Fibroblast of skin of right biceps (primary cell): ENCODE measurements at regions not wholly inside any gene's neighbourhood (a gene's known extent, or its start where the extent isn't known, plus 50 kb on each side); places are given as distances from the start of the nearest gene placed in this dataset.
"Not testable (repeated sequence)": the region's sequence is repeated elsewhere in the genome, so short reads cannot be mapped to it uniquely, and the experiment has no call there.

ENCODE experiments used
- DNase-seq: peaks from one replicate; pipeline ENCODE4 v3.0.0-alpha.2; 2013

DNA sequence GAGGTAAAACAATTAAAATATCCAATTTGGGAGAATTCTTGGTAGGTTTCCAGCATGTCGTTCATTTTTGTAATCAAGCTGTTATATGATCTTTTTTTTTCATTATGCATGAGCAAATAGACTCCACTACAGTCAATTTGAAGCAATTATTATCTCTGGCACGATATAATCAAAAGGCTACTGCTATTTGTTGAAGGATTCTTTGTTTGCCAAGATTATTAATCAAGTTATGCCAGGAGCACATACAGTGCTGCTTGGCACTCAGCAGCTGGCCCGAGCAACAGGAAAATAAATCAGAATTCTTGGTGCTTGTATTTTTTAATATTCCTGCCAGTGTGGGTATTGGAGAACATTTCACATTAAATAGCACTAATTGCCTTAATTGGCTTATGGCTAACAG is 279.5 kb downstream of the RND3 start:
- DNase-seq: no peak

DNA sequence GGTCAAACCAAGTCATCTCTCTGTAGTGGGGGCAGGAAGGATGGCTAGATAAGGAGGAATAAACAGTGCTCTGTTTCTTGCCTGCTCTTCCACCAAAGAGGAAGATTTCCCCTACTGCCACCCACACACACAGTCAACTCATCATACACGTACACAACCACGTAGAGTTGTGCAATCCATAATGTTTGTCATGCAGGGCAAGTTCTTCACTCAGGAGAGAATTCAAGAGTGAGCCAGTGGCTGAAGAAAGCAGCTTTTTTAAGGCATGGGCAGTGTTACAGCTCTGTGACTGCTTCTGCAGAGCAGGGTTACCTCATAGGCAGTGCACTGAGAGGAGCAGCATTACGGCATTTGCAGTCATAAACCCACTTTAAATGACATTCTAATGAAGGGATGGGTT is 283.0 kb downstream of the RND3 start:
- DNase-seq: peak; percentile 77

DNA sequence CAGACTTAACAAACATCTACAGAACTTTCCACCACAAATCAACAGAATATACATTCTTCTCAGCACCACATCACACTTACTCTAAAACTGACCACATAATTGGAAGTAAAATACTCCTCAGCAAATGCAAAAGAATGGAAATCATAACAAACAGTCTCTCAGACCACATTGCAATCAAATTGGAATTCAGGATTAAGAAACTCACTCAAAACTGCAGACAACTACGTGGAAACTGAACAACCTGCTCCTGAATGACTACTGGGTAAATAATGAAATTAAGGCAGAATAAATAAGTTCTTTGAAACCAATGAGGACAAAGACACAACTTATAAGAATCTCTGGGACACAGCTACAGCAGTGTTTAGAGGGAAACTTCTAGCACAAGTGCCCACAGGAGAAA is 292.7 kb downstream of the RND3 start:
- not testable (repeated sequence) for DNase-seq

DNA sequence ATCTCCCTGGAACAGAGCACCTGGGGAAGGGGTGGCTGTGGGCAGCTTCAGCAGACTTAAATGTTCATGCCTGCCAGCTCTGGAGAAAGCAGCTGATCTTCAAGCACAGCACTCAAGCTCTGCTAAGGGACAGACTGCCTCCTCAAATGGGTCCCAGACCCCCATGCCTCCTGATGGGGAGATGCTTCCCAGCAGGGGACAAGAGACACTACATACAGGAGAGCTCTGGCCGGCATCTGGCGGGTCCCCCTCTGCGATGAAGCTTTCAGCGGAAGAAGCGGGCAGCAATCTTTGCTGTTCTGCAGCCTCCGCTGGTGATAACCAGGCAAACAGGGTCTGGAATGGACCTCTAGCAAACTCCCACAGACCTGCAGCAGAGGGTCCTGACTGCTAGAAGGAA is 294.8 kb downstream of the RND3 start:
- no peak for DNase-seq

DNA sequence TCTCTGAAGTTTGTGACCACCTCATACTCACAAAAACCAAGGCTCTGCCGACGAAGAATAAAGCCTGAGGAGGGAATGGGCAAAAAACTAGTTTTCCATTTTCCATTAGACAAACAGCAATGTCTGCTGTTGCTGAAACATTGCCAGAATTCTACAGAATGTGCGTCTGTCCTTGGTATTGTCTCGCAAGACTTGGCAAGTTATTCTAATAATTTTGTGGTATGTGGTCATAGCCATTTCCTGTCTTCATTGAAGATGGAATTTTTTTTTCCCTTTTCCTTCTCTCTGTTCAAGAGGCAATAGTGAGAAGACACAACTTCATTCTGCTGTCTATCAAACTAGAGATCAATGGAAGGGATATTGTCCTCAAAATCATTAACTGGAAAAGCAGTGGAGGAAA is 296.1 kb downstream of the RND3 start:
- DNase-seq: peak; percentile 89

DNA sequence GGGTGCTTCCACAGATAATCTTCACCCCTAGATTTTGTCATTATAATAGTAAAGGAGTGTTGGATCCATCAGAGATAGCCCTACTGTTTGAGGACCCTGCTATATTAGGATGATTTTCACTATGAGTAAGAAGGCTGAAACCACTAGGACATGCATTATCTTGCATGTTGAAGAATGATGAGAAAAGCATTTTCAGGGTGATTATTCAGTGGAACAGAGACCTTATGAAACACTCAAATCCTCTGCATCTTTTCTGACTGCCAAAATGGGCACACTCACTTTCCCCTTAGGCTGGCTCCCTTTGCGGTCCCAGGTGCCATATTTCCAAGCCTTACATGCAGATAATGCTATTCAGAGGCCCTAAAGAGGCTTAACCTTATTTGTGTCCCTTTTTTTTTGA is 296.9 kb downstream of the RND3 start:
- DNase-seq: no peak

DNA sequence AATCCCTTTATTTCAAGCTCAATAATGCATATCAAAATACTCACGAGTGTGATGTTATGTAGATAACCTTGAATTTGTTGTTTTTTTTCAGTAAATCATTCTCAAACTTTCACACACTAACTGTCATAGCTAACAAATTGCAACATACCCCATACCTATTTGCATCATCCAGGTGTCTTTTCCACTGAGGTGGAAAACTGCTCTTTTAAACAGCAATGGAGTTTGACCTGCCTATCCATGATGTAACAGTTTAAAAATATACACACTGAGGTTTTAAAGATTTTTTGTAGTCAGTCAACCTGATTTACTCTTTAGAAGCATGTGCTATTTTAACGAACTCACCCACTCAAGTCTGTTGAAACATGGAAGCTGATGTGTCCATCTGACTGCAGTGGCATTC is 298.7 kb downstream of the RND3 start:
- DNase-seq: no peak

DNA sequence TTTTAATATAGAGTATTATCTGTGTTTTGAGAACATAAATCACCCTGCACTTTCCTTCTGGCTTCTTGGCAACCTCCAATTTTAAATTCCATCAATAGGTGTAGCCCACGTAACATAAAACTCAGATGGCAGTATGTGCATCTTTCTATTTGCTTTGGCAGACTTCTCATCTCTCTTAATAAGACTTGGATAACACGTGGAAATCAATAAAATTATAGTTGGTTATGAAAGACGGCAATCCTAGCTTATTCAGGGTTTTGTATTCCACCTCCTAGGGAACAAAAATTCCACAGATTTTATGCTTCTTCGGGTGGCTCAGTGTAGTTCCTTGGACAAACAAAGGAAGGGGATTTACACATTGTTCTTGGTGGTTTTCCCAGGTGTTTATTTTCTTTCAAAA is 299.3 kb downstream of the RND3 start:
- peak; percentile 50 for DNase-seq

DNA sequence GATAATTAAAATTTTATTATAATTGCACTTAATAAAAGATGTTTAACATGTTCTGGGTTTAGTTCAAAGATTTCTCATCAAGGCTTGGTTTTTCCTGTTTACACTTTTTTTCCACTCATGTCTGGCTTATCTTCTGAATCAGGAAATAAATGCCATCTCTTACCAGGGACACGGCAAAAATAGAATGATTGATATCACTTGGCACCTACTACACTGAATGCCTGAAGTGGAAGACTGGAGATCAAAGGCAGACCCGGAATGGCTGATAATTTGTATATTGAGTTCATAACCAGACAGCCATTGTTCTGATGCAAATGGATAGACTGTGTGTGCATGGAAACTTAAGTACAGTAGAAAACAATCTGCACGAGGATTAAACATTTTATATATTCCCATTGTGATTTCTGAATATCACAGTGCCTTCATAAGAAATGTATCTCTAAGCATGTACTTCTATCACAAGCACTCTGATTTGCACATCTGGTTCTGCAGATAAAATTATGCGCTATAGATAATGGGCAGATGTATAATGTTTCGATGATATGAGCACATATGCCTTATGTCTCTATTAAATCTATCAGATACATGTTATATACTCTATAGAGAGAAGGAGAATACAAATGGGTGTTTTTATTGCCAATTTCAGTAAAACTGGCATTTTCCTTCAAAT is 304.8 kb downstream of the RND3 start:
- no peak for DNase-seq

DNA sequence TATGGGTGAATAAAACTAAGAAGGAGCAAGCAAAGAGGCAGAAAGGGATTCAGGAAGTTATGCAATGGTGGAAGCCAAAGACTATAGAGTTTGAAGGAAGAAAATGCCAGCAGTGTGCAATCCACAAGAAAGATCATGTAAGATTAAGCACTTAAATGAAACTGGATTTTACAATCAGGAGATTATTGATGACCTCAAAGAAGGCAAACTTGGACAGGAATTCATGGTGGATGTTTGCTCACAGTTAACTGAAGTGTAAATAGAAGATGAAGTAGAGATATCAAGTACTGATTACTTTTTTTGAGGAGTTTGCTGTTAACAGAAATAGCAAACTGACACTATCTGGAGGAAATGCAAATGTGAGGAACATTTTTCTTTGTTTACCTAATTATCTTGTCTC is 308.9 kb downstream of the RND3 start:
- no peak for DNase-seq

DNA sequence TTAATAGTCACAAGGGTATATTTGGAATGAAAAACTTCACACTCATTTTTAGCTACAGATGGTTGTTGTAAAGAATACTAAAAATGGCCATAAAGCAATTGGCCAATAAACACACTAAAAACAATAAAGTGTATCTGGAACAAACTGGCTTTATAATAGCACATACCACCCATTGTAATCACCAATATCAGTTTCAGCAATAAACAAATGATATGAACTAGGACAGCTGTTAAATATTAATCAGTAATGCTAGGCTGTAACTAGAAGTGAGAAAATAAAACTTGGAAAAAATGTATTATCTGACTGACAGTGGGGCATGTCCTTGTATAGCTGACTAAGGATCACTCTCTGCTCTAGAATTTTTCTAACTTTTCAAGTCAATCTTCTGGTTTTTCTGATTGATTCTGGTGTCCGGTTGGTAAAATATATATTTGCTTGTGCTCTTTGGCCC is 312.5 kb downstream of the RND3 start:
- no peak for DNase-seq

DNA sequence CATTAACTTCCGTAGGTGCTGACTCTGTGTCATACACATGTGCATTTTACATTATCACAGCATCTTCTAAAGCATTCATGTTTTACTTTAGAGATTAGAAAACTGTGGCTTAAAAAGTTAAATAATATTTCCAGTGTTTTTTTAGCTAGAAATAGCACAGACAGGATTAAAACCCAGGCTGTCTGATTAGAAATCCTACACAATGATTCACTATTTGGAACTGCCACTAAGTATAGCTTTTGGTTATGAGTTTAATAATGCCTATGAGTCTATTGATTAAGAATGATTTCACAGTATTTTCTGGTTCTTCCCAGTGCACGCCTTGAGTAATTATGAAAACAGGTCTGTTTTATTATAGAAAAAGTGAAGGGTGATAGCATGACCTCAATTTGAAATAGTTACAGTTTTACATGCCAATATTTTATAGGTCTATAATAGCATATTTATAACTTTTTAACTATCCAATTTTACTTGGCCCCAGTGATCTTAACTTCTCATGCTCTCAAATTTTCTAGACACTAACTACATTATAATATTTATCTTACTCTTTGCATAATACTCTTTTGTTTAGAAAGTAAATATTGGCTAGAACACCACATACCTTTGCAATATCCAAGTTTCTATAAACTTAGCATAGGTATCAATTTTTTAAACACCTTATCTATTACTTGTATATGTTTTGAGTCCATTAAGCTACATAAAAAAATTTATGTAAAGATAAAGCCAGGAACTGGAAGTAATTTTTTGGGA is 313.2 kb downstream of the RND3 start:
- DNase-seq: no peak

DNA sequence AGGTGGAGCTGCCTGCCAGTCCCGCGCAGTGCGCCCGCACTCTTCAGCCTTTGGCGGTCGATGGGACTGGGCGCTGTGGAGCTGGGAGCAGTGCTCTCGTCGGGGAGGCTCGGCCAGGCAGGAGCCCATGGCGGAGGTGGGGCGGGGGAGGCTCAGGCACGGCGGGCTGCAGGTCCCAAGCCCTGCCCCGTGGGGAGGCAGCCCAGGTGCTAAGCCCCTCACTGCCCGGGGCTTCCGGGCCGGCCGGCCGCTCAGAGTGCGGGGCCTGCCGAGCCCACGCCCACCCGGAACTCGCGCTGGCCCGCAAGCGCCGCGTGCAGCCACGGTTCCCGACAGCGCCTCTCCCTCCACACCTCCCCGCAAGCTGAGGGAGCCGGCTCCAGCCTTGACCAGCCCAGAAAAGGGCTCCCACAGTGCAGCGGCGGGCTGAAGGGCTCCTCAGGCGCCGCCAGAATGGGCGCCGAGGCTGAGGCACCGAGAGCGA is 316.4 kb downstream of the RND3 start:
- DNase-seq: no peak

DNA sequence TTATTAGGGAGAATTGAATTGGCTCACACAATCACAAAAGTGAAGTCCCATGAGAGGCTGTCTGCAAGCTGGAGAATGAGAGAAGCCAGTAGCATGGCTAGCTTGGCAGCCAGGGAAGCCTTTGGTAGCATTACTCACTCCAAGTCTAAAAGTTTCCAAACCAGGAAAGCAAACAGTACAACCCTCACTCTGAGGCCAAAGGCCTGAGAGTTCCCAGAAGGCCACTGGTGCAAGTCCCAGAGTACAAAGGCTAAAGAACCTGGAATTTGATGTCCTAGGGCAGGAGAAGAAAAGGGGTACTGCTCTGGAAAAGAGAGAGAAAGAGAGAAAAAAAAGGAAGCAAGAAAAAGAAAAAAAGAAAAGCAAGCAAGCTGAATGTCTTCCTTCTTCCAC is 318.2 kb downstream of the RND3 start:
- peak; percentile 66 for DNase-seq

DNA sequence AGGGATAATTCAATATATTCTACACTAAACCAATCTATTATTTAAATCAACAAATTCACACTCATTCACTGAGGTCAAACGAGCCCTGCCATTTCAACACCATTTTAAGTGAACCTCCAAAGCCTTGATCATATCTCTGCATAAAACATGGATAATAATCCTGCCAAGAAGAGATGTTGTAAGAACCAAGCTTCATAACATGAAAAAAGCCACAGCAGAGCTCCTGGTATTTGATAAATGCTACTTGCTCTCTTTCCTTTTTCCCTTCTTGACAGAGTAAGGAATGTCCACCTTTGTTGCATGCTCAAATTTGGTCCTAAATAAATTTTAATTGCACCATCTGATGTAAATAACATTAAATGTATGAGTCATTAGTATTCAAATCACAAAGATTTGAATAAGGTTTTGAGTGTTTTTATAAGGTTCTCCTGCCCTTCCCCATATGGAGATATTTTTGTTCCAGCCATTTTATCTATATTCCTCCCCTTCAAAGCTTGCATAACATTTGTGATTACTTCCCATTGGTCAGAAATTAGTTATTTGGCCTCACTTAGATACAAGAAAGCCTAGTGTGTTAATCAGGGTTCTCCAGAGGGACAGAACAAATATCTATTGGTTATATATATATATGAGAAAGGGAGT is 318.8 kb downstream of the RND3 start:
- DNase-seq: peak; percentile 77

DNA sequence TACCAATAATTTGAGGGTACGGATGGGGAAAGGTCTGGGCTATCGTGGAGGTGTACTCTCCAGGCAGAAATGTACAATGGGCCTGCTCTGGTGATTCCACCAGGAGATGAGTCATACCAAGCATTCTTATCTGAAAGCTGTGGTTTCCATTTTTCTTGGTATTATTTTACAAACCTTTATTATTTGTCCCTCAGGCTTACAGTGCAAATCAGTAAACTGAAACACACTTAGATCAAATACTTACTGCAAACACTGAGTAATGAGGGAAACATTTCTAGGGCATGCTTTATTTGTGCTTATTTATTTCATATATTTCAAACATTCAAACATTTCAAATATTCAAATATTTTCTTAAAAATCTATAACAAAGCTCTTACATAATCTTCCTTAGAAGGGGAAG is 319.8 kb downstream of the RND3 start:
- peak; percentile 74 for DNase-seq

DNA sequence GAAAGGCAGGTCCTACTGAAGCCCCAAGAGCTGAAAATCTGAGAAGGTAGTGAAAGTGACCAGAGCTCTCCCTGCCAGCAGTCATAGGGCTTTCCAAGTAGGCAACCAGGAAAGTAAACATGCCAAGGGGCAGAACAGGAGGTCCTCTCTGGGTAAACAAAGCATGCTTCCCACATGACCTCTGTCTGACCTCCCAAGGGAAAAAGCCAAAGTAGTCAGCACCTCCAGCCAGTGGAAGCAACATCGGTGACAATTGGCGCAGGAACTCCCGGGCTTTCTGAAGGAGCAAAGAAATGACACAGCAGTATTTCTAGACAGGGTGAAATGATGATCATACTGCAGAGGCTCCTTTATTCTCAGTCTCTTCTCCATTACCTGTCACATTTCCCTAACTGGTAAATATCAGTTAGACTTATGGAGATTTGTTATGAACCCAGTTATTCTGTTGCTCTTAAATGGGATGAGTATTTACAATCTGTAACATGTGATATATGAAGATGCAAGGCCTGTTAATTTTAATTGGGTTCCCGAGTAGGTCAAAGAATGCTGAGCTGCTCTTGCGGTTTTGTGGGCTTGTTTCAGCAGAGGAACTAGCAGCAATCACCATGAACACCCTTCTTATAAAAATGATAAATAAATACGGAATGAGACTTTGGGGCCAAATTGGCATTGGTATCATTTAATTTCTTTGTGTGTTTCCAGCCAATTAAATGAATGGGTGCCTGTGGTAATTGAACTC is 321.0 kb downstream of the RND3 start:
- DNase-seq: no peak

DNA sequence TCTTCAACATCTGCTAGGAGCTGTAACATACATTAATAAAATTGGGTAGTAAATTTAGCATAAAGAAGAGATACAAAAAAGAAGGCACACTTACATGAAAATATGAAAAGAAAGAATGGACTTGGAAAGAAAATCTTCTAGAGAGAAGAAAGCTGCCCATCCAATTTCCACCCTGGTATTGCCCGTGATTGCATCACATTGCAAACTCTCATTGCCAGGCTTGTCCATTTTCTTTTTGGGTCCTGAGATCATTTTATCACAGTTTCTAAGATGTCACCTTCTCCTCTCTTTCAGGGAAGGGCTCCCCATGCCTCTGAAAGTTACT is 321.5 kb downstream of the RND3 start:
- DNase-seq: no peak

DNA sequence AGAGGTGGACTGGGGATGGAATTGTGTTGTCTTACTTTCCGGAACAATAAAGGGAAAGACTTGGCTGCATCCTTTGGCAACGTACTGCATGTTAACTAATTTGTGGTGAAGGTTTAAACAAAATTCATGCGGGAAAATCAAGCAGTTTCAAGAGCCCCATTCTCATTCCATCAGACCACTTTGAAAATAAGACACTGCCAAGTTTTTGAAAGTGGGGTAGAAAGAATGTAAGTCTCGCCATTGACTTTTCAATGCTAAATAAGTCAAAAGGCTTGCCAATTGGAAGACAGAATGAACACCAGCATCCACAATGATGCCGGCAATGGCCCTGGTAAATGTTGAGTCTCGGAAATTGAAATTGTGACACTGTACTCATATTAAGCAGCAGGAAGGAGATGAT is 322.0 kb downstream of the RND3 start:
- DNase-seq: peak; percentile 70

DNA sequence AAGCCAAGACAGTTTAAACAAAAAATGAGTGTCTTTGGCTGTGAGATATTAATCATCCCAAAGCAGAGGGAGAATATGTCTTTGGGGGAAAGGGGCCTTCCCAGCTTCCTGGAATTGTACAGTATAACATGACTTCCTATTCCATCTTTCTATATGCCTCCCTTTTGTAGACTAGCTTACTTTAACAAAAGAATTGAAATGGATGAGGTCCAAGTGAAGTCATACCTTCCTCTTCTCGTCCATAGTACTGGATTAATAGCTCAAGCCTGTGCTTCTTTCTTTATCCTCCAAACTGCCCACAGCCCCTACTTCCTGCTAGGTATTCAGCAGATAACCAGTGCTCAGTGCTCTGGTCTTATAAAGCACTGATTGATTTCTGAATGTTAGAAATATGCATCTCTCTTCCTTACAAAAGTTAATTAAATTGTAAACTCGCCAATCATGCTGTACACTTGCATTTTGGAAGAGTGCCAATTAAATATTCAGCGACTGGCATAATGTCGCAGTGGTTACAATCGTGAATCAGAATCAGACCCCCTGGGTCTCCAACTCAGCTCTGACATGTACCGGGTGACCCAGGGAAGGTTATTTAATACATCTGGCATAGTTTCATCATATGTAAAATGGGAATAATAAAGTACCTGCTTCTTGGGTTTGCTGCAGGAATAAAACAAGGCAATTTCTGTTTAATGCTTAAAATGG is 325.1 kb downstream of the RND3 start:
- no peak for DNase-seq

DNA sequence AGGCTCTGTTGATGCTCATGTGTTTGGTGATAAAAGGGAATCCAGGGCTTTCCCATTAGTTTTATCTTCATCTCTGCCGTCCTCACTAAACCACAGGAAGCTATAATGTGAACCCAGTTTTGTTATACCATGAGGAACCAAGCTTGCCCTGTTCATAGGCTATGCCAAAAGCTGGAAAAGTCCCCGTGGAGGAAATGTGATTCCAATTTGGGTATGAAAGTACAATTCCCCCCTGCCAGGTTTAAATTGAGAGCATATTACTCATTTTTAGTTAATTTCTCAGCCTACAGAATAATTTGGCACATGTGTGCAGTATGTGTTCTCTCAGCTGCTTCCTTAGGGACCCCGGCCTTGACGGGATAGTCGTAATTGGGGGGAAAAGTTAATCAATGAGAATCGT is 327.4 kb downstream of the RND3 start:
- DNase-seq: peak; percentile 60

DNA sequence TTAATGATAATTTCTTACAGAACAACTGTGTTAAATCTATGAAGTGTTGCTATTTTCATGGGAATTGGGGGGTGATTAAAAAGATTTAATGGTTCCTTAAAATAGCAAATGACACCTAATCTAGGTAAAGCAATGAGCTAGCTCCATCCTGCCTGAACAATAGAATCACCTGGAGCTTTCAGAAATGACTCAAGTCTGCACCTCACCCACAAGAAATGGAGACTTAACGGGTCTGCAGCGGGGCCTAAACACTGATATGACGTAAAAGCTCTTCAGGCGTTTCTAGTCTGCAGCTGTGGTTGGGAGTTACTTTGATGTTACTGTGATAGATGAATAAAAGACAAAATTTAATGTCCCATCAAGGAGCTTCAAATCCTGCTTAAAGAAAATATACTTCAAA is 328.2 kb downstream of the RND3 start:
- no peak for DNase-seq

DNA sequence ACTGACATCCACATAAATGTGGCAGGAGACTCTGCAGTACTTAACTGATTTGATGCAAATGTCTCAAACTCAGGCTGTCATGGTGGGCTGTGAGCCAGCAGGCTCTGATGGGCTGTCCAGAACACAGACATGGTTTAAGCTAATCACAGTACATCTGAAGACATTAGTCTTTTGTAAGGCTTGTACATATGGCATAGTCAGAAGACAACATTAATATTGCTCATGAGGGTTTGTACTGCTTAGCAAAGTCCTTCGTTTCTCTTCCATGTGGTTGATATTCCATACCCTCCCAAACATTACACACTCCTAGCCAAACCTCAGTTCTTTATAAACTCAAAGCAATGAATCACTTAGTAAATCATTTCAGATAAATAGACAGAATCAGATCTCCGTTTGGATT is 330.6 kb downstream of the RND3 start:
- no peak for DNase-seq
